Keratinocyte (primary cell): ENCODE measurements at regions not wholly inside any gene's neighbourhood (a gene's known extent, or its start where the extent isn't known, plus 50 kb on each side); places are given as distances from the start of the nearest gene placed in this dataset.

Experiments used
- DNase-seq: peaks from one replicate; pipeline ENCODE4 v3.0.0-alpha.2; 2011; ENCODE audit warnings: low read depth, missing footprints, low spot score
- FAIRE-seq: peaks from 2 replicates; lab custom pipeline; 2011; peaks lifted over from hg19 to GRCh38; lab: Jason Lieb, UNC
- H2AFZ ChIP-seq: 2 replicates; pipeline ENCODE4 v1.6.0; 2012; ENCODE audit warnings: low read length, control low read depth, inconsistent platforms; ENCODE audit not compliant: control insufficient read depth
- H3K27ac ChIP-seq: 2 replicates; pipeline ENCODE4 v1.5.1; 2011; ENCODE audit warnings: low read length; ENCODE audit not compliant: control insufficient read depth, insufficient read depth
- H3K27me3 ChIP-seq: 3 replicates; pipeline ENCODE4 v1.6.0; 2011; ENCODE audit warnings: low read length; ENCODE audit not compliant: control insufficient read depth, insufficient read depth; ENCODE audit errors: extremely low read depth
- H3K36me3 ChIP-seq, 2 experiments: 2 replicates in 1 of 2; 3 replicates in 1 of 2; pipeline ENCODE4 v1.5.1; 2011; ENCODE audit warnings: low read length in 2 of 2, mild to moderate bottlenecking in 1 of 2; ENCODE audit not compliant: control insufficient read depth in 2 of 2, insufficient read depth in 2 of 2; ENCODE audit errors: extremely low read depth in 1 of 2
- H3K4me1 ChIP-seq: 3 replicates; pipeline ENCODE4 v1.5.1; 2011; ENCODE audit warnings: low read length; ENCODE audit not compliant: control insufficient read depth, insufficient read depth; ENCODE audit errors: extremely low read depth
- H3K4me2 ChIP-seq: 3 replicates; pipeline ENCODE4 v1.6.0; 2011; ENCODE audit warnings: low read depth, low read length; ENCODE audit not compliant: control insufficient read depth, insufficient read depth; ENCODE audit errors: extremely low read depth
- H3K4me3 ChIP-seq, 3 experiments: fragments of 200-600 bp in 1 of 3; sonication (generic) in 1 of 3; 2 replicates in 2 of 3; 3 replicates in 1 of 3; pipeline ENCODE4 v1.5.1; 2011 to 2016; ENCODE audit warnings: low read length in 3 of 3, mild to moderate bottlenecking in 3 of 3, control low read depth in 2 of 3, inconsistent platforms in 1 of 3, low read depth in 1 of 3, mixed read lengths in 1 of 3, mixed run types in 1 of 3, moderate library complexity in 1 of 3; ENCODE audit not compliant: control insufficient read depth in 2 of 3, insufficient read depth in 2 of 3; ENCODE audit errors: extremely low read depth in 1 of 3
- H3K79me2 ChIP-seq: 2 replicates; pipeline ENCODE4 v1.6.0; 2012; ENCODE audit warnings: low read length; ENCODE audit not compliant: control insufficient read depth, insufficient read depth
- H3K9ac ChIP-seq: 3 replicates; pipeline ENCODE4 v1.6.0; 2011; ENCODE audit warnings: low read length; ENCODE audit not compliant: control insufficient read depth, insufficient read depth; ENCODE audit errors: extremely low read depth
- H3K9me1 ChIP-seq: 3 replicates; pipeline ENCODE4 v1.6.0; 2011; ENCODE audit warnings: low read length; ENCODE audit not compliant: control insufficient read depth, insufficient read depth; ENCODE audit errors: extremely low read depth
- H3K9me3 ChIP-seq: 2 replicates; pipeline ENCODE4 v1.5.1; 2012; ENCODE audit warnings: low read depth, low read length; ENCODE audit not compliant: control insufficient read depth
- H4K20me1 ChIP-seq: 3 replicates; pipeline ENCODE4 v1.6.0; 2011; ENCODE audit warnings: low read length; ENCODE audit not compliant: control insufficient read depth, insufficient read depth; ENCODE audit errors: extremely low read depth
- EZH2 ChIP-seq: IDR thresholded peaks from one replicate; pipeline ENCODE4 v1.6.1; 2012; ENCODE audit warnings: inconsistent platforms, mild to moderate bottlenecking, low read length, moderate library complexity
- dilution Hi-C: fragments of 300-500 bp; cut with MboI; formaldehyde crosslinking; loops from one replicate; pipeline ENCODE4 v1.7.0; 2020; ENCODE audit warnings: low sequenced_read_pairs; ENCODE audit not compliant: extremely low pct_ligation_motif_present
- TF ChIP-seq, protein P1 (sequence below), 3 experiments: IDR thresholded peaks in 1 of 3; conservative IDR thresholded peaks in 1 of 3; optimal IDR thresholded peaks in 1 of 3; 2 replicates in 2 of 3; 3 replicates in 1 of 3; pipeline versions ENCODE3 to v1.5.1; 2011; ENCODE audit warnings: low read length in 3 of 3, mild to moderate bottlenecking in 3 of 3, moderate library complexity in 2 of 3, control low read depth in 1 of 3, inconsistent platforms in 1 of 3; ENCODE audit not compliant: insufficient read depth in 2 of 3; ENCODE audit errors: extremely low read depth in 1 of 3

DNA sequence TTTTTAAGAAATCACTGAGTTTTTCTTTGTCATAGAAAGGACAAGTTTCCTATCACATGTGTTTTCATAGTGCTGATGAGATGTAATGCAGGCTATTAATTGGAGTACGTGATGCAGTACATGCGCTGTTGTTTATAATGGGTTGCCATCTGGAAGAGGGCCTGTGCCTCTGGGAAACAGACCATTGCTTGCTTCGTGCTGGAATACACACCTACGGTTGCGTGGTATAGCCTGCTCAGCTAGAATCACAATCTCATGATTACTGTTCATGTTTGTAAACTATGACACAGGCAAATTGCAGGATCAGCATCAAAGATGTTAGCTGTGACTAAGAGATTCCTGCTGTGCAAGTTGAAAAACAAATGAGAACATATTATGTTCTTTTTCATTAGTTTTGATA is 107.2 kb upstream of the STEAP1B start:
- Histone ChIP-seq H2AFZ (no peak overlapping the region), H3K27me3 (no peaks in the 10 kb centered on the region), H3K4me1 (peaks cover under 1% of the 10 kb centered on the region), H3K9ac (no peak overlapping the region), H3K79me2 (no peaks in the 10 kb centered on the region), H3K9me1 (no peaks in the 10 kb centered on the region), H4K20me1 (no peaks in the 10 kb centered on the region), H3K4me3 (no peak overlapping the region), H3K4me2 (no peak overlapping the region), H3K36me3 (no peaks in the 10 kb centered on the region), H3K27ac (no peak overlapping the region), H3K9me3 (no peaks in the 10 kb centered on the region)
- no peak for FAIRE-seq
- no peak for TF ChIP-seq EZH2
- TF ChIP-seq, protein P1, sequence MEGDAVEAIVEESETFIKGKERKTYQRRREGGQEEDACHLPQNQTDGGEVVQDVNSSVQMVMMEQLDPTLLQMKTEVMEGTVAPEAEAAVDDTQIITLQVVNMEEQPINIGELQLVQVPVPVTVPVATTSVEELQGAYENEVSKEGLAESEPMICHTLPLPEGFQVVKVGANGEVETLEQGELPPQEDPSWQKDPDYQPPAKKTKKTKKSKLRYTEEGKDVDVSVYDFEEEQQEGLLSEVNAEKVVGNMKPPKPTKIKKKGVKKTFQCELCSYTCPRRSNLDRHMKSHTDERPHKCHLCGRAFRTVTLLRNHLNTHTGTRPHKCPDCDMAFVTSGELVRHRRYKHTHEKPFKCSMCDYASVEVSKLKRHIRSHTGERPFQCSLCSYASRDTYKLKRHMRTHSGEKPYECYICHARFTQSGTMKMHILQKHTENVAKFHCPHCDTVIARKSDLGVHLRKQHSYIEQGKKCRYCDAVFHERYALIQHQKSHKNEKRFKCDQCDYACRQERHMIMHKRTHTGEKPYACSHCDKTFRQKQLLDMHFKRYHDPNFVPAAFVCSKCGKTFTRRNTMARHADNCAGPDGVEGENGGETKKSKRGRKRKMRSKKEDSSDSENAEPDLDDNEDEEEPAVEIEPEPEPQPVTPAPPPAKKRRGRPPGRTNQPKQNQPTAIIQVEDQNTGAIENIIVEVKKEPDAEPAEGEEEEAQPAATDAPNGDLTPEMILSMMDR (optimal IDR thresholded peaks at IDR 0.05 in 1 of 3, IDR thresholded peaks at IDR 0.05 in 1 of 3, conservative IDR thresholded peaks at IDR 0.05 in 1 of 3; ENCODE audit: extremely low read depth in 1 of 3, insufficient read depth in 2 of 3, low read length in 3 of 3) = no peak
- dilution Hi-C loops = no loop called here
- no peak for DNase-seq

DNA sequence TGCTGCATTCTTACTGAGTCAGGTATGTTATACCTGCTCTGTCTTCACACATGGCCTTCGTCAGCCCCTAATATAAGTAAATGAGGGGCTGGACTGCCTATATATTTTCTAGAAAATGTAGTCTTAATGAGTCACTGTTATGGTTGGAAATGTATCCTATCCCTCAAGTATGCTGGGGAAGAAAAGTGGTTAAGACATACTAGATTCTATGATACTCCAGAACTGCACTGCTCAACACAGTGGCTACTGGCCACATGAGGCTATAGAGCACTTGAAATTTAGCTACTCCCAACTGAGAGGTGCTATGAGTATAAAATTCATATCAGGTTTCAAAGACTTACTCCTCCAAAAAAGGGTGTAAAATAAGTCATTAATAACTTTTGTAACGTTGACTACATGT is 104.3 kb upstream of the STEAP1B start:
- Histone ChIP-seq H3K9ac (no peak overlapping the region), H3K79me2 (no peaks in the 10 kb centered on the region), H2AFZ (no peak overlapping the region), H3K9me1 (no peaks in the 10 kb centered on the region), H3K36me3 (no peaks in the 10 kb centered on the region), H3K27ac (no peak overlapping the region), H3K9me3 (no peaks in the 10 kb centered on the region), H4K20me1 (no peaks in the 10 kb centered on the region), H3K27me3 (no peaks in the 10 kb centered on the region), H3K4me2 (no peak overlapping the region), H3K4me3 (no peak overlapping the region), H3K4me1 (peaks cover 4% of the 10 kb centered on the region)
- no peak for TF ChIP-seq EZH2
- TF ChIP-seq, protein P1 (optimal IDR thresholded peaks at IDR 0.05 in 1 of 3, IDR thresholded peaks at IDR 0.05 in 1 of 3, conservative IDR thresholded peaks at IDR 0.05 in 1 of 3; ENCODE audit: extremely low read depth in 1 of 3, insufficient read depth in 2 of 3, low read length in 3 of 3) = no peak
- no peak for FAIRE-seq
- dilution Hi-C loops = no loop called here
- DNase-seq = no peak
